Ishikawa (cell line): ENCODE measurements at regions not wholly inside any gene's neighbourhood (a gene's known extent, or its start where the extent isn't known, plus 50 kb on each side); places are given as distances from the start of the nearest gene placed in this dataset.

Source experiments
- CEBPB ChIP-seq: IDR thresholded peaks from 2 replicates; pipeline ENCODE4 v1.6.1; 2012
- CREB1 ChIP-seq: IDR thresholded peaks from 2 replicates; pipeline ENCODE4 v1.6.1; 2012; ENCODE audit warnings: low read depth
- EGR1 ChIP-seq: IDR thresholded peaks from 2 replicates; pipeline ENCODE4 v1.6.1; 2012
- EP300 ChIP-seq: IDR thresholded peaks from 2 replicates; pipeline ENCODE4 v1.6.1; 2012; ENCODE audit warnings: borderline replicate concordance
- FOXM1 ChIP-seq: IDR thresholded peaks from 2 replicates; pipeline ENCODE4 v1.6.1; 2012; ENCODE audit warnings: low read depth, borderline replicate concordance
- MAX ChIP-seq: IDR thresholded peaks from 2 replicates; pipeline ENCODE4 v1.6.1; 2012
- NFIC ChIP-seq: IDR thresholded peaks from 2 replicates; pipeline ENCODE4 v1.6.1; 2012
- RAD21 ChIP-seq: IDR thresholded peaks from 2 replicates; pipeline ENCODE4 v1.6.1; 2012; ENCODE audit warnings: low read depth
- REST ChIP-seq: IDR thresholded peaks from 2 replicates; pipeline ENCODE4 v1.6.1; 2012; ENCODE audit warnings: low read depth, mild to moderate bottlenecking
- TAF1 ChIP-seq: IDR thresholded peaks from 2 replicates; pipeline ENCODE4 v1.6.1; 2012; ENCODE audit warnings: low read depth, mild to moderate bottlenecking
- TCF12 ChIP-seq: IDR thresholded peaks from 2 replicates; pipeline ENCODE4 v1.6.1; 2012; ENCODE audit warnings: low read depth
- TEAD4 ChIP-seq: IDR thresholded peaks from 2 replicates; pipeline ENCODE4 v1.6.1; 2012
- USF1 ChIP-seq: IDR thresholded peaks from 2 replicates; pipeline ENCODE4 v1.6.1; 2012
- YY1 ChIP-seq: IDR thresholded peaks from 2 replicates; pipeline ENCODE4 v1.6.1; 2012; ENCODE audit warnings: low read depth
- ZBTB7A ChIP-seq: IDR thresholded peaks from 2 replicates; pipeline ENCODE4 v1.6.1; 2012; ENCODE audit warnings: low read depth

- no peak for TF ChIP-seq TAF1
- no peak for TF ChIP-seq USF1
- TF ChIP-seq MAX: no peak
- no peak for TF ChIP-seq FOXM1
- TF ChIP-seq EGR1: no peak
- TF ChIP-seq CEBPB: no peak
- no peak for TF ChIP-seq ZBTB7A
- no peak for TF ChIP-seq RAD21
- TF ChIP-seq REST: no peak
- no peak for TF ChIP-seq TEAD4
- TF ChIP-seq CREB1: no peak
- no peak for TF ChIP-seq NFIC
- TF ChIP-seq TCF12: no peak
- TF ChIP-seq YY1: no peak
- no peak for TF ChIP-seq EP300
Observed at GRCh38 chr1:224859651-224860050, 69.8 kb upstream of the DNAH14 start.

GRCh38 chr1:224860488-224861338, 68.8 kb upstream of the DNAH14 start:
- no peak for TF ChIP-seq TEAD4
- TF ChIP-seq ZBTB7A: no peak
- TF ChIP-seq CEBPB: no peak
- TF ChIP-seq MAX: no peak
- TF ChIP-seq NFIC: no peak
- no peak for TF ChIP-seq EGR1
- TF ChIP-seq CREB1: no peak
- TF ChIP-seq TAF1: no peak
- TF ChIP-seq RAD21: no peak
- no peak for TF ChIP-seq USF1
- TF ChIP-seq YY1: no peak
- TF ChIP-seq REST: no peak
- no peak for TF ChIP-seq EP300
- no peak for TF ChIP-seq TCF12
- TF ChIP-seq FOXM1: no peak

GRCh38 chr1:224861339-224861716, 68.1 kb upstream of the DNAH14 start:
- TF ChIP-seq MAX (no peak), ZBTB7A (no peak), TEAD4 (no peak), CEBPB (no peak), EGR1 (no peak), TAF1 (no peak), YY1 (no peak), NFIC (no peak), EP300 (no peak), CREB1 (no peak), TCF12 (no peak), FOXM1 (no peak), REST (no peak), RAD21 (no peak), USF1 (no peak)
